ENCODE measurements at regions not wholly inside any gene's neighbourhood (a gene's known extent, or its start where the extent isn't known, plus 50 kb on each side); places are given as distances from the start of the nearest gene placed in this dataset.

DNA sequence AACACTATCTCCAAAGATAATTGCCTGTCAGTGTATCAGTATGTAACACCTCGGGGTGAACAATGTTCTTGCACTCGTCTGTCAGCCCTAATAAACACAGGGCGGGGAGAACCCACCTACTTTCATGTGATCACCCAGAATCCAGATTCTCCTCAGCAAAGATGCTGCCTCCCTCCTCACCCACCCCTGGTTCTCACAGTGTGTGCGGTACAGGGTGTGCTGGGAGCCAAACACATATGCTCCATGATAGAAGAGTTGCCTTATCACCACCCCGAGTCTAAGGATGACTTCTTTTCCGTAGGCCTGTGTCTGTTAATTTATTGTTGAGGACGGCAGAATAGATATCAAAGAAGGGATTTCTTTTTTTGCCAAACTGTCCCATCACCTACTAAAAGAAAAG, 206.1 kb downstream of the TLE3 start:
- DNase-seq = no peak
- H3K36me3 ChIP-seq (ENCODE audit: low read depth) = no peaks in the 10 kb centered on the region
- no peak for ATAC-seq
- H3K4me1 ChIP-seq (ENCODE audit: low read depth) = no peaks in the 10 kb centered on the region
- intact Hi-C loops (cut with DNase I, micrococcal nuclease) = no loop called here
- H3K9me3 ChIP-seq = no peaks in the 10 kb centered on the region
- H3K4me3 ChIP-seq = no peak overlapping the region
- TF ChIP-seq CTCF (IDR thresholded peaks at IDR 0.05) = no peak

DNA sequence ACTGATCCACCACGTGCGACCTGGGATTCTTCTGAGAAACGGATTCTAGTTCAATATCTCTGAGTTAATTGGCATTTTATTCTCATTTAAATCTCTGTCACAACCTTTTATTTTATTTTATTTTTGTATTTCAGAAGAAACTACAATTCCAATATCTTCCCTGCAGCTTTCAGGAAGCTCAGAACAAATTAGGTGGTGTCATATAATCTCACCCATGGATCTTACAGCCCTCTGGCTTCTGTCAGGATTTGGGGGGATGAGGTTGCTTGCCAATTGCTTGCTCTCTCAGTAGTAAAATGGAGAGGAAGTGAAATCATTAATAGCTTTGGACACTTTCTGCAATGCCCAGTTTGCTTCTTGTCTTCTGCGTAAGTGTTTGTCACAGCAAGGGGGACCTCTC, 205.4 kb downstream of the TLE3 start:
- Histone ChIP-seq H3K4me1 (ENCODE audit: low read depth) (no peaks in the 10 kb centered on the region), H3K36me3 (ENCODE audit: low read depth) (no peaks in the 10 kb centered on the region), H3K9me3 (no peaks in the 10 kb centered on the region), H3K4me3 (no peak overlapping the region)
- no peak for DNase-seq
- no peak for TF ChIP-seq CTCF (IDR thresholded peaks at IDR 0.05)
- intact Hi-C loops (cut with DNase I, micrococcal nuclease) = no loop called here
- ATAC-seq = no peak

DNA sequence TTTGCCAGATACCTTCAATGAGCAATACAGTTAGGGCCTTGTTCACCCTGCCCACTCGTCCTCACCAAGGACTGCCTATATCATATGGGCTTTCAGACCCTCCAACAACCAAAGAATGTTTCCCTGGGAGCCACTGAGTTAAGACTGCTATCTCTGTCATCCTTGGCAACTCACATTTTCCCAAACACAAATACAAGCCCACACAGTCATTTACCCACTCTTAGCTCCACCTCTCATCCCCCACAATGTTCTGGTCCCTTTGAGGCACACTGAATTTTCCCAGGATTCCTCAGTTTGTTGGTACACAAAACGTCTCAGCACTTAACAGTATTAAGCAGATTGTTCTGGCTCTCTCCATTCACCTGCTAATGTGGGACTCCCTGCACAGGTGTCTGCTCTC, 204.6 kb downstream of the TLE3 start:
- DNase-seq (no peak), ATAC-seq (no peak)
- no peaks in the 10 kb centered on the region for H3K9me3 ChIP-seq
- no peaks in the 10 kb centered on the region for H3K36me3 ChIP-seq (ENCODE audit: low read depth)
- no peaks in the 10 kb centered on the region for H3K4me1 ChIP-seq (ENCODE audit: low read depth)
- H3K4me3 ChIP-seq = no peak overlapping the region
- intact Hi-C loops (cut with DNase I, micrococcal nuclease) = no loop called here
- no peak for TF ChIP-seq CTCF (IDR thresholded peaks at IDR 0.05)

DNA sequence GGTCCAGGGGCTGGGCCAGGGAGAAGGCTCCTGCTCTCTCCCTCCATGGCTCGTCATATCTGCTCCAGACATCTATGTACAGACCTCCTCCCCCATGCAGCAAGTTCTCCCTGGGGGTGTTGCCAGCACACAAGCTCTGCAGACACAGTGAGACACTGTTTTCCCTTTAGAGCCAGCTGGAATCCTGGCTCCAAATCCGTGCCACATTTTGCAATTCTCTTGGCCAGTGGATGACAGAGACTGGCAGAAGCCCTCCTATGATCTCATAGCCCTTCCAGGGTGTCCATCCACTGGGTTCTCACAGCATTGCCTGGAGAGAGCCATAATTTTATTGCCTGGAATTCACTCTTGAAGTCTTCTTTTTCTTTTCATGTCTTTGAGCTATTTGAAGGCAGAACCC, 203.9 kb downstream of the TLE3 start:
- intact Hi-C loops (cut with DNase I, micrococcal nuclease) = no loop called here
- H3K36me3 ChIP-seq (ENCODE audit: low read depth) = no peaks in the 10 kb centered on the region
- H3K9me3 ChIP-seq = no peaks in the 10 kb centered on the region
- H3K4me3 ChIP-seq = no peak overlapping the region
- no peaks in the 10 kb centered on the region for H3K4me1 ChIP-seq (ENCODE audit: low read depth)
- no peak for TF ChIP-seq CTCF (IDR thresholded peaks at IDR 0.05)
- ATAC-seq = no peak
- peak in 1 of 3 donors; percentile 14 for DNase-seq

DNA sequence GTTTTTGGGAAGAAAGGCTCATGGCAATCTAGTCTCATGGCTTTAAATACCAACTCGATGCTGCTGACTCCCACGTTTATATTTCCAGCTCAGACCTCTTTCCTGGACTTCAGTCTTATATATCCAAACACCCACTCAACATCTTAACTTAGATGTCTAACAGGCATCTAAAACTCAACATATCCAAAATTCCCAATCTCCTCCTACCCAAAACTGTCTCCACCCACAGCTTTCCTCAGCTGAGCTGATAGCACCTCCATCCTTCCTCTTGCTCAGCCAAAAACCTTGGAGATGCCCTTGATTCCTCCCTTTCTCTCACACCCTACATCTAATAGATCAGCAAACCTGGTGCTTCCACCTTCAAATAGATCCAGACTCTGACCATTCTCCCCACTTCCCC, 202.5 kb downstream of the TLE3 start:
- intact Hi-C loops (cut with DNase I, micrococcal nuclease) = no loop called here
- no peaks in the 10 kb centered on the region for H3K9me3 ChIP-seq
- H3K36me3 ChIP-seq (ENCODE audit: low read depth) = no peaks in the 10 kb centered on the region
- ATAC-seq (no peak), DNase-seq (no peak)
- H3K4me1 ChIP-seq (ENCODE audit: low read depth) = no peaks in the 10 kb centered on the region
- no peak overlapping the region for H3K4me3 ChIP-seq
- no peak for TF ChIP-seq CTCF (IDR thresholded peaks at IDR 0.05)

DNA sequence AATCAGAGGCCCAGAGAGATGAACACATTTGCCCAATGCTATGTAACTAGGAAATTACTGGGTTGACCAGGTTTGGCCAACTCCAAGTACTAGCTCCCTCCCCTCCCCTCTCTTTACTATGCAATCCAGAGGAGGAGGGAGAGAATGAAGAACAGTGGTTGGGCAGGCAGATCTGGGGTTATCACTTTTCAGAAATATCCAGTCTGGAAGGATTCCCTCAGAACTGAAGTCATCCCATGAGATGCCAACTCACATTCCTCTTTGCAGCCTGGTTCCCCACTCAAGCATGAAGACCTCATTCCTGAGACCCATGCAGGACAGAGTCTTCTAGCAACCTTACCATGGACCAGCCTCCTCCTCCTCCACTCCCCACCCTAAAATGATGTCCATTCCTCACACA, 201.1 kb downstream of the TLE3 start:
- intact Hi-C loops (cut with DNase I, micrococcal nuclease) = no loop called here
- TF ChIP-seq CTCF (IDR thresholded peaks at IDR 0.05) = no peak
- Histone ChIP-seq H3K4me3 (no peak overlapping the region), H3K4me1 (ENCODE audit: low read depth) (no peaks in the 10 kb centered on the region), H3K36me3 (ENCODE audit: low read depth) (no peaks in the 10 kb centered on the region), H3K9me3 (no peaks in the 10 kb centered on the region)
- ATAC-seq (no peak), DNase-seq (no peak)

Measured in mucosa of descending colon (tissue), 3 donors.